ENCODE measurements at regions not wholly inside any gene's neighbourhood (a gene's known extent, or its start where the extent isn't known, plus 50 kb on each side); places are given as distances from the start of the nearest gene placed in this dataset.

DNA sequence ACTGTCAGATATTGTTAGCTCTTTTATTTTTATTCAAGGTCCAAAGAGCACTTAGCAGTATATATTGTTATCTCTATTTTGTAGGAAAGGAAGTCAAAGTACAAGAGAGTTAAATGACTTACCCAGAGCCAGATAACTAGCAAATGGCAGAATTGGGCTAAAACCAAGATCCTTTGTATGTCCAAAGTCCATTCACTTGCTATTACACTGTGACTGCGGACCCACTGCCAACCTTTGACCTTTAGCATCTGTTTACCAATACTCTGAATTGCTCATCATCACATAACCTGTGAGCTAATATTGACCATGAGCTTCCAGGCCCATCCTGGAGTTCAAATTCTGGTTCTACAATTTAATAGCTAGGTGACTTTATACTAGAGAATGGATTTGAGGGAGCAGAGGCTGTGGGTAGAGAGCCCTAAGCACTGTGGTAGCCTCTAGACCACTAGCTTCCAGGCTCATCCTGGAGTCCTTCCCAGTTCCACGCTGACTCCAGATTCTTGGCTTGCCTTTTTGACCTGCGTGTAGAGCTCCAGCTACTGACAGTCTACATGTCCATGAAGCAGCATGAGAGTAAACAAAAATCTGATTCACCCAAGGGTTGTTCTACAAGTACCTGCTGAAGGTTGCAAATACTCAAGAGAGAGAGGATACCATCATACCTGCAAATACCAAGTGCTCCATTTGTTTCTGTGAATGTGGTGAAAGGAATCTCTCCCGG is 424.0 kb downstream of the SH3GL2 start:
- TF ChIP-seq, protein P1, sequence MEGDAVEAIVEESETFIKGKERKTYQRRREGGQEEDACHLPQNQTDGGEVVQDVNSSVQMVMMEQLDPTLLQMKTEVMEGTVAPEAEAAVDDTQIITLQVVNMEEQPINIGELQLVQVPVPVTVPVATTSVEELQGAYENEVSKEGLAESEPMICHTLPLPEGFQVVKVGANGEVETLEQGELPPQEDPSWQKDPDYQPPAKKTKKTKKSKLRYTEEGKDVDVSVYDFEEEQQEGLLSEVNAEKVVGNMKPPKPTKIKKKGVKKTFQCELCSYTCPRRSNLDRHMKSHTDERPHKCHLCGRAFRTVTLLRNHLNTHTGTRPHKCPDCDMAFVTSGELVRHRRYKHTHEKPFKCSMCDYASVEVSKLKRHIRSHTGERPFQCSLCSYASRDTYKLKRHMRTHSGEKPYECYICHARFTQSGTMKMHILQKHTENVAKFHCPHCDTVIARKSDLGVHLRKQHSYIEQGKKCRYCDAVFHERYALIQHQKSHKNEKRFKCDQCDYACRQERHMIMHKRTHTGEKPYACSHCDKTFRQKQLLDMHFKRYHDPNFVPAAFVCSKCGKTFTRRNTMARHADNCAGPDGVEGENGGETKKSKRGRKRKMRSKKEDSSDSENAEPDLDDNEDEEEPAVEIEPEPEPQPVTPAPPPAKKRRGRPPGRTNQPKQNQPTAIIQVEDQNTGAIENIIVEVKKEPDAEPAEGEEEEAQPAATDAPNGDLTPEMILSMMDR (IDR thresholded peaks at IDR 0.05) = no peak
- TF ChIP-seq EZH2 (IDR thresholded peaks at IDR 0.05; ENCODE audit: borderline replicate concordance, insufficient read depth, low read depth, low read length, poor library complexity, severe bottlenecking) = no peak

All from B cell (primary cell).